HepG2 (cell line): ENCODE measurements at regions not wholly inside any gene's neighbourhood (a gene's known extent, or its start where the extent isn't known, plus 50 kb on each side); places are given as distances from the start of the nearest gene placed in this dataset.

ENCODE experiments used
- ATF3 ChIP-seq: sonication (generic); formaldehyde crosslinking; IDR thresholded peaks from 2 replicates; pipeline ENCODE4 v1.4.0; 2020; ENCODE audit warnings: missing genetic modification reagents
- GATAD2A ChIP-seq: IDR thresholded peaks from 2 replicates; pipeline ENCODE4 v1.6.1; 2016
- SP2 ChIP-seq: sonication (generic); formaldehyde crosslinking; IDR thresholded peaks from 2 replicates; pipeline ENCODE4 v1.5.1; 2020; ENCODE audit warnings: mild to moderate bottlenecking, missing genetic modification reagents
- TF ChIP-seq, protein P1 (sequence below): IDR thresholded peaks from 2 replicates; pipeline ENCODE4 v1.6.1; 2012; ENCODE audit warnings: inconsistent platforms

- TF ChIP-seq ATF3 (CRISPR knock-in tag) (no peak), GATAD2A (CRISPR knock-in tag) (no peak), SP2 (CRISPR knock-in tag) (no peak)
- TF ChIP-seq, protein P1, sequence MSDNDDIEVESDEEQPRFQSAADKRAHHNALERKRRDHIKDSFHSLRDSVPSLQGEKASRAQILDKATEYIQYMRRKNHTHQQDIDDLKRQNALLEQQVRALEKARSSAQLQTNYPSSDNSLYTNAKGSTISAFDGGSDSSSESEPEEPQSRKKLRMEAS: no peak
Observed at GRCh38 chr4:17398035-17398434, 113.9 kb downstream of the QDPR start.
